HG03571 (cell line): ENCODE measurements at regions not wholly inside any gene's neighbourhood (a gene's known extent, or its start where the extent isn't known, plus 50 kb on each side); places are given as distances from the start of the nearest gene placed in this dataset.
"Not testable (repeated sequence)": the region's sequence is repeated elsewhere in the genome, so short reads cannot be mapped to it uniquely, and the experiment has no call there.

Experiments used
- ATAC-seq: cut with Tn5 transposase; IDR thresholded peaks from one replicate; pipeline ENCODE4 v1.9.1; 2021; ENCODE audit not compliant: unreplicated experiment

DNA sequence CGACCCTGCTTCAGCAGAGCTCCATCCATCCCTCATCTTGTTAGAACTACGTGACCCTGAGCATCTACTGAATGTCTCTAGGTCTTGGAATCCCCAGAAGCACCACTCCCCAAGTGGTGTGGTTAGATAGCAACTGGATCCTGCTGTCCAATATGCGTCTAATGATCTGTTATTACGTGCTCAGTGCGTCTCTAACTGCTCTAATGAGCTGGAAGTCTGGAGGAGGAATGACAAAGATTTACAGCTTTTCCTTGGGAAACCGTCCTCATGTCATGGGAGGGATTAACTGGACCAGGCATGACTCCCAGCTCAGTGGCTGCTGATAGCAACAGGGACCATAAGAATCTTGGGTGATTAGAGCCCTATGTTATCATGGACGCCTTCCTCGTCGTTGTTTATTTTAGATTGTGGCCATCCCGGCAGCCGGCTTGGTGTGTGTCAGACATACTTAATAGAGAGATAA, 150.9 kb downstream of the HS3ST3B1 start:
- ATAC-seq: no peak

DNA sequence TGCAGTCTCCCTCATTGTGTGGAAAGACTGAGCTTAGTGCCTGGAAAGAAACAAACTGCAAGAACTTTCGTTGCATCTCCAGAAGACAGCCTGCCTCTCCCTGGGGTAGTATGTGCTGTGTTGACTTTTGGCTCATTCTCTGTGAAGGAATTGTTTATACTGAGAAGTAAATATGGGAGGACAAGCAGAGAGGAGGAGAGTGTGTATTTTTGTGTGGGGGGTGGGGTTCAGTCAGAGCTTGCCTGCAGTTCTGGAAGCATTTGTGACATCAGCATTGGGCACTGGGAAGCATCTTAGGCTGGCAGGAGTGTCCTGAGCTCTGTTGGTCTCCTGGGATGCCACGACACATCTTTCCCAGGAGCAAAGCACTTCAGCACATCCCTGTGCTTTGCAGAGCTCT, 147.9 kb downstream of the HS3ST3B1 start:
- ATAC-seq: no peak

DNA sequence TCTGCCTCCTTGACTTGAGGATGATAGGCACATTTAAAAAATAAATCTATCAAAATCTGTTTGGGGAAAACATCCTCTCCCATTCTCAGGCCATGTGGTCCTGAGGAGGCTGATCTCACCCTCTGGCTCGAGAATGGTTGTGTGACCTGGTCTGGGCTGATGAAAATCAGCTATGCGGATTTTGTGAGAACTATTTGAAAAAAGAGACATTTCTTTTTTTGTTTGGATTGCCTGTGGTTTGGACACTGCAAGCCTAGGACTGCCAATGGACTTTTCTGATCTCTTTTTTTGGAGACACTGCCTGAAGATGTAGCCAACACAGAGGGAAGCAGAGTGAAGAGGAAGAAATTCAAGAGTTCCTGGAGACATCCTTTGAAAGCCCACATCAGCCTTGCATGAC, 145.9 kb downstream of the HS3ST3B1 start:
- ATAC-seq: no peak

DNA sequence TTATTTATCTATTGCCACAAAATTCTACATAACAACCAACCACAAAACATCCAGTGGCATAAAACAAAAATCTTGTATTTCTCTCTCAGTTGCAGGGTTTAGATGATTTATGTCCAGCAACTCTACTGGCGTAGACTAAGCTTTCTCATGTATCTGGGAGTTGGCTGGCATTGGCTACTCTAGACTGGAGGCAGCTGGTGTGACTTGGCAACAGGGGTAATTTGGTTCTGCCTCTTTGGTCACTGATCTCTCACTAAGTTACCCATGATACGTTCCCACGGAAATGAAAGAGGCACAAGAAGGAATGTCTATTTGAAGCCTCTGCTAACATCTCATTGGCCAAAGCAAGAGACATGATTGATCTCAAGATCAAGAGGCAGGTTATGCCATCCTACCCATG, 144.0 kb downstream of the HS3ST3B1 start:
- no peak for ATAC-seq

DNA sequence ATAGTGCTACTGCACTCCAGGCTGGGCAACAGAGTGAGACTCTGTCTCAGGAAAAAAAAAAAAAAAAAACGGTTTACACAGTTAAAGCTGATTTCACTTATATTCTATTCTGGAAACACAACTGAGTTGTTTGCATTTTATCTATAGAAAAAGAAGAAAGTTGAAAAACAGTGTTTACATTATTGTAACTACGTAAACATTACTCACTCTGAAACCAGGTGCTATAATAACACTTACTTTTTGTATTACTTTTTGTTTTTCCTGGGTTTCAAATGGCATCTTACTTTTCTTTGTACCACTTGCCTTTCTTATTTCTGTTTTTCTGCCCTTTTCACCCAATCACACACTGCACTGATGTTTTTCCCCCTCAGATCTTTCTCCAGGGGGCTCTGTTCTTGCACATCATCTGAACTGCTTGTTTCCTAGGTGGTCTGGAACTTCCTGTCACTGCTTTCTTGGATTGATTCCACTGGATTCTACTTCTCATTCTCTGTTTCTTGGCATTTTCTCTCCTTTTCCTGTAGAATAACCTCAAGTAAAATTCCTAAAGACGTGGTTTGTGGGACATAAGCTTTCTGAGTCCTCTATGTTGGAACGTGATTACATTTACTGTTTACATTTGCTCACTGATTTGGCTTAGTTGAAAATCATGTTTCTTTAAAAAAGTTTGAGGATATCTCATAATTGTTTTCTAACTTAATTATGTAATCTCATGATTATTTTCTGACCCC, 142.1 kb downstream of the HS3ST3B1 start:
- no peak for ATAC-seq

DNA sequence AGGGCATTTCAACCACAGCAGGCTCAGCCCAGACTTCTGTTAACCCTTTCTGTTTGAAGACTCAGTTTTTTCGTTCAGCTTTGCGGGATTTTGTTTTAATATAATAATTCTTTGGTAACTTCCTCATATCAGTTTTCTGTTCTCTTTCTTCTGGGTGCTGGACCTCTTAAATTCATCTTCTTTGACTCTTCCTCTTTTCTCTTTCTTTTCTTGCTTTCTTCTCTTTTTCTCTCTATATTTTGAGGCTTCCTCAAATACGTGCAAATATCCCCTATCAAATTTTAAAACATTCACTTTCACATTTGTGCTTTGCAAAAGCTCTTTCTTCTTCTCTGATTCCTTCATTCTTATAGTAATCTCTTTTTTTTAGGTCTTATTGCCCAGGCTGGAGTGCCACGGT, 136.3 kb downstream of the HS3ST3B1 start:
- ATAC-seq: no peak

DNA sequence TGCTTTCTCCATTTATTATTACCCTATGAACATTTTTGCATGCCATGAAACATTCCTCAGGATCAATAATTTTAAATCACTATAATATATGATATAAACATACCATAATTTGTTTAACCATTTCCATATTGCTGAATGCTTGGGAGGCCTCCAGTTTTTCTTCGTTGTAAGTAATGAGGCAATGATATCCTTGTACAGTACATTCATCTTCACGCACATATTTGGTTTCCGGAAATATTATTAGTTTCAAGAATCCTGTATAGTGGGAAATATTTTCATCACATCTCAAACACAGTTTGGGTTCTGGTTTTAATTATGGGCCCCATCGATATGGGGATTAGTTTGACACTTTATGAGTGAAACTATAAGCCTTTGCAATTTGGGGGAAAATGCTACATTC, 135.4 kb downstream of the HS3ST3B1 start:
- no peak for ATAC-seq

DNA sequence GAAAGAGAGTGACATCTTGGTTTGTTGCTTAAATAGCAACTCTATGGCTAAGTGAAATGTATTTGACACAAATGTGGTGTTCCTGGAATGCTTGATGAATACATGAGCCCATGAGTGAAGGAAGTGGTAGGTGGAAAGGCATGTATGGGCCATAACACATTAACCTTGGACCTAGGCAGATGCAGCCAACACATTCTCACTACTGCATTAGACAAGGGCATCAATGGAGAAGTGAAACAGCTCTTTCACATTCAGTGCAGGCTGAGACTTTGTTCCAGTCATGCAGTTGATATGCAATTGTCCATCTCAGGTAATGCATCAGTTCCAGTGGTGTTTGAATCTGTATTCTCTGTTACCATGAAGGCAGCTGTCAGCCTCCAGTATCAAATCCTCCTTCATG, 133.6 kb downstream of the HS3ST3B1 start:
- no peak for ATAC-seq

DNA sequence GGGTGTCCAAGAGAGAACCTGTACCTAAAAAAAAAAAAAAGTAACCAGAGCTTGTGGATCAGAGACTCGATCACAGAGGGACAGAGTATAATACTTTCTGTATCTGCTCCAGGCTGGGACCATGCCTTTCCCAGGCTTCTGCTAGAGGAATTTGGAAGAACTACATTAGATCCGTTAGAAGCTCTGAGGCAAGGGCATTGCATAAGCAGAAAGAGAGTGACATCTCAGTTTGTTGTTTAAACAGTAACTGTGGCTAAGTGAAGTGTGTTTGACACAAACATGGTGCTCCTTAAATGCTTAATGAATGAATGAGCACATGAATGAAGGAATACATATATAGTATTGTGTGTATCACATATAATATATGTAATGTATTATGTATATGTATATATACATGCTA, 131.2 kb downstream of the HS3ST3B1 start:
- no peak for ATAC-seq

DNA sequence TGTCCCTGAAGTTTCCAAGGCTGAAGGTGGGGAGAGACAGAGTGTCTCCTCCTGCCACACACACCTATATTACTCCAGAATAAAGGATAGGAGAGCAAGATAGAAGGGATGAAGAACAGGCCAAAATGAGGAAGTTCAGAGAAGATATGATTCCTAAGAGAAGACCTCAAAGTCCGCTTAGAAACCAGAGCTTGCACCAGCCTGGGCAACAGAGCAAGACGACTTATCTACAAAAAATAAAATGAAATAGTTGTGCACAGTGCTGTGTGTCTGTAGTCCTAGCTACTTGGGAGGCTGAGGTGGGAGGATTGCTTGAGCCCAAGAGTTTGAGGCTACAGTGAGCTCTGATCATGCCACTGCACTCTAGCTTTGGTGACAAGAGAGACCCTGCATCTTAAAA, 128.2 kb downstream of the HS3ST3B1 start:
- no peak for ATAC-seq

DNA sequence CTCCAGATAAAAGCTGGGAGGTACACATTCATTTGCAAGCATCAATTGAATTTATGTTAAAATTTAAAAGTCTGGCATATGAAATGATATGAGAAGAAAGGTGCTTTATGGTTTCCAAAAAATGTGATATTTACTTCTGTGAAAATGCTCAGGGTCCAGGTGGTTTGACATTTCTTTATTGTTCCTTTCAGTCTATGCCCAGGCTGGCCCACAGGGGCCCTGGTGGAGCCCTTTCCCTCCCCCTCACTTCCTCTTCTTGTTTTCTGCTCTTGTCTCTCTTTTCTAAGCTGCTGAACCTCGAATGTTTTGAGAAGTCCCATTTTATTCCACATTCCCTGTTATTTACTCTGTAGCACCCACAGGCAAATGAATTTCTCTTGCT, 127.8 kb downstream of the HS3ST3B1 start:
- no peak for ATAC-seq

DNA sequence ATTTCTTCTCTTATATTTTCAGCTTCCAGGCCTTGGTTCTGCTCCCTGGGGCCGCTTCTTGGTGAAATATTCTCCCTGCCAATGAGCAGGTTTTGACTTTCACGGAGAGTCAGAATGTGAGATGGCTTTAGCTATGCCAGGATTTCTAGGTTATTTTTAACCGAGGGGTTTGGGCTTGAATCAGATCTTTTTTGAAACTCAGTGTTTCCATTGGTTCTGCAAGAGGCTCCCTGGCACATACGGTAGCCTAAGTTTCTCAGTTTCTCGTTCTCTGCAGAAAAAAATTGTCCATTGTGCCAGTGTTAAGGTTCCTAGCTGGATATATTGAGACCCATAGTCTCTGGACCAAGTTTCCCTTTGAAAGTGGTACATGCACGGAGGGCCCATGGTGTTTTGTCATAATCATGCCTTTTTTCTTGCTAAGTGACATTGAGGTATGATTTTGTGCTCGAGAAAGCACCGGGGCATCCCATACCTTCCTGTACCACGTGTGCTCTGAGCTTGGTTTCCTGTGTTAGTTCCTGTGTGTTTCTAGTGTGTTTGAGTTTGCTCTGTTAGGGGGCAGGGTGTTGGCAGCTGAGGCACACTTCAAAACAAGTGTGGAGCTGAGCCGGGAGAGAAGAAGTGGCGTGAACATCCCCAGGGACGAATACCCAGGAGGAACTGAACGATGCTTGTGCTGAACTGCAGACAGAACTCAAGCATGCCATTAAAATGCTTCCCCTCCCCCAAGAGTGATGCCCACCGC, 127.2 kb downstream of the HS3ST3B1 start:
- ATAC-seq: peak; percentile 53

DNA sequence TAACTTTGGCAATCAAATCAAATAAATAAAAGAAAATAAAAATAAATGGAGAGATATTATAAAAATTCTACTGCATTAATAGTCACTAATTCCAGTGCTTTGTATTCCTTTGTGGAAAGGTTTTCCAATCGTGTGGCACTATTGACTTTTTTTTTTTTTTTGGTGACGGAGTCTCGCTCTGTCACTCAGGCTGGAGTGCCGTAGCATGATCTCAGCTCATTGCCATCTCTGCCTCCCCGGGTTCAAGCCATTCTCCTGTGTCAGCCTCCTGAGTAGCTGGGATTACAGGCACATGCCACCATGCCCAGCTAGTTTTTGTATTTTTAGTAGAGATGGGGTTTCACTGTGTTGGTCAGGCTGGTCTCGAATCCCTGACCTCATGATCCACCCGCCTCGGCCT, 122.3 kb downstream of the HS3ST3B1 start:
- not testable (repeated sequence) for ATAC-seq

DNA sequence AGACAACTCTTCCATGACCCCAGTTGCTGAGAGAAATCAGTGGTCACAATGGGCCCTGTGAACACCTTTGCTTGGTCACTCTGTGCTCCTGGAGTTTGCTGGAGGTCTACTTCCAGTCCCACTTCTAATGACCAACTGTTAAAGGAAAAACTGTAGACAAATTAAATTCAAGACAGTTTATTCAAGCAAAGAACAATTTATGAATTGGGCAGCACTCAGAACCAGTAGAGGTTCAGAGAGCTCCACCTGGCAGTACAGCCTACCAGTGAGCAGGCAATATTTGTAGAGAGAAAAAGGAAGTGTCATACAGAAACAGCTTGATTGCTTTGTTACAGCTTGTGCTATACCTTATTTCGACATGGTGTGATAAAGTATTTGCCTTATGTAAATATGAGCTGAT, 116.5 kb downstream of the HS3ST3B1 start:
- ATAC-seq: no peak

DNA sequence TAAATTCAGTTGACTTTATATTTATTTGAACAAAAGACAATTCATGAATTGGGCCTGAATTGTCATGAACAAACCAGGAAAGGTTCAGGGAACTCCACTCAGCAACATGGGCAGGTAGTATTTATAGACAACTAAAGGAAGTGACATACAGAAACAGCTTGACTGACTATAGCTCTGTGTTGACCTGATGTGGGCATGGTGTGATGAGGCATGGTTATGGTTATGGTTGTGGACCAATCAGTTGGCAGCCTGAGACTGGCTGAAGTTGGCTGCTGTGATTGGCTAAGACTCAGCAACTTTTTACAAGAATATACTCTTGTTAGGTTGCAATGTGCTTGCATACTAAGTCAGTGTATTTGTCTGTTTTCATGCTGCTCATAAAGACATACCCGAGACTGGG, 108.4 kb downstream of the HS3ST3B1 start:
- no peak for ATAC-seq

DNA sequence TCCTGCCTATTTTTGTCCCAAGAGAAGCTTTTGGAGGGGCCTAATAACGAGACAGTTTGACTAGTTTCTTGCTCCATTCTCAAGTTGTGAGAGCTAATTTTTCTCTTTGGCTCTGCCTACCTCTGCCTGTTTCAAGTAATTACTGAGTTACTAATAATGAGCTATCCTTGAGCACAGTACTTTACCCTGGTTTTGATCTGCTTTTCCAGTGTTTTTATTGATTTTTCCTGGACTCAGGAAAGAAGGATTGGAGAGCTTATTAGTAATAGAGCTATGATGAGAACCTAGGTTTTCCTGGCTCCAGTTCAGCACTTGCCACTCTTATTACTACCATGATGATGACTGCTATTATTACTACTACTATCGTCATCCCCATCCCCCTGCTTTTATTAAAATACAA, 106.7 kb downstream of the HS3ST3B1 start:
- no peak for ATAC-seq

DNA sequence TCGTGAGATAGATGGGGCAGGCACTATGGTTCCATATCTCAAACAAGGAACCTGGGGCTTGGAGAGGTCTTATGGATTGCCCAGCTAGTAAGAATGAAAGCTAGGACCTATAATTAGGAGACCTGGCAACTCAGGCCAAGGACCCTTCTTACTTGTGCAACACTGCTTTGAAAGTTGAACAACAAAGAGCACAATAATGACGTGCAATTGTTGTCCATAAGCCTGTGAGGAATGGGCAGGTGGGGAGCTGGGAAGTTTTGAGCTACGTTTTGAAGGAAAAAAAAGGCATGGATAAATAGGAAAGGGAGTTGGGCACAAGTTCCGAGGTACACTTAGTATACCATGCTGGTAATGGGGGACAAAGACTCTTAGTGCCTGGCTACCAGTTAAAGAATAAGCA, 104.3 kb downstream of the HS3ST3B1 start:
- ATAC-seq: no peak
